GM12865 (cell line): ENCODE measurements at regions not wholly inside any gene's neighbourhood (a gene's known extent, or its start where the extent isn't known, plus 50 kb on each side); places are given as distances from the start of the nearest gene placed in this dataset.

Experiments
- DNase-seq: peaks from one replicate; pipeline ENCODE4 v3.0.0; 2010; ENCODE audit warnings: low read depth
- H3K4me3 ChIP-seq: 2 replicates; pipeline ENCODE4 v1.5.1; 2011; ENCODE audit warnings: mild to moderate bottlenecking, low read depth, low read length, control low read depth
- CTCF ChIP-seq: IDR thresholded peaks from 2 replicates; pipeline ENCODE4 v1.5.1; 2011; ENCODE audit warnings: low read length, control low read depth, low read depth, inconsistent platforms; ENCODE audit not compliant: insufficient read depth; ENCODE audit errors: missing control alignments

GRCh38 chr4:178778496-178778895, 1336.3 kb upstream of the AGA start:
- no peak for DNase-seq
- TF ChIP-seq CTCF, result no peak
- no peak overlapping the region for H3K4me3 ChIP-seq

- H3K4me3 ChIP-seq, result no peak overlapping the region
- TF ChIP-seq CTCF, result no peak
These were observed 1339.5 kb upstream of the AGA start for GRCh38 chr4:178781779-178782178.

GRCh38 chr4:178784491-178784890, 1342.3 kb upstream of the AGA start:
- DNase-seq, result no peak
- no peak overlapping the region for H3K4me3 ChIP-seq
- no peak for TF ChIP-seq CTCF

More at GRCh38 chr4:178781779-178782178, 1339.5 kb upstream of the AGA start:
- DNase-seq, result no peak

- DNase-seq, result no peak
- no peak overlapping the region for H3K4me3 ChIP-seq
- TF ChIP-seq CTCF, result no peak
These were observed 1347.0 kb upstream of the AGA start for GRCh38 chr4:178789279-178789678.

GRCh38 chr4:178799204-178799603, 1357.0 kb upstream of the AGA start:
- H3K4me3 ChIP-seq, result no peak overlapping the region
- TF ChIP-seq CTCF, result no peak
- DNase-seq, result no peak

GRCh38 chr4:178808106-178808505, 1365.9 kb upstream of the AGA start:
- TF ChIP-seq CTCF, result no peak
- no peak overlapping the region for H3K4me3 ChIP-seq
- DNase-seq, result no peak

GRCh38 chr4:178809921-178810320, 1367.7 kb upstream of the AGA start:
- no peak for DNase-seq
- H3K4me3 ChIP-seq, result no peak overlapping the region
- TF ChIP-seq CTCF, result no peak
